OCI-LY7 (cell line): ENCODE measurements at regions not wholly inside any gene's neighbourhood (a gene's known extent, or its start where the extent isn't known, plus 50 kb on each side); places are given as distances from the start of the nearest gene placed in this dataset.
"Not testable (repeated sequence)": the region's sequence is repeated elsewhere in the genome, so short reads cannot be mapped to it uniquely, and the experiment has no call there.

Experiments used
- CTCF ChIP-seq: fragments of 200-600 bp; sonication (generic); conservative IDR thresholded peaks from 2 replicates; pipeline ENCODE4 v1.5.1; 2014; ENCODE audit warnings: mild to moderate bottlenecking, antibody characterized with exemption, low read length, moderate library complexity, mixed read lengths
- EZH2phosphoT487 ChIP-seq: fragments of 200-600 bp; sonication (generic); IDR thresholded peaks from 2 replicates; pipeline ENCODE4 v1.6.1; 2018; ENCODE audit warnings: low read depth, borderline replicate concordance, mild to moderate bottlenecking, mixed run types, antibody characterized with exemption, low read length, moderate library complexity, mixed read lengths

- TF ChIP-seq CTCF, EZH2phosphoT487: not testable (repeated sequence)
These were observed 535.7 kb upstream of the RGMB start for GRCh38 chr5:98237794-98238193.
